Erythroblast (primary cell): ENCODE measurements at regions not wholly inside any gene's neighbourhood (a gene's known extent, or its start where the extent isn't known, plus 50 kb on each side); places are given as distances from the start of the nearest gene placed in this dataset.

Experiments used
- GATA1 ChIP-seq: IDR thresholded peaks from 2 replicates; pipeline ENCODE4 v1.6.1; 2011; ENCODE audit warnings: low read depth, mild to moderate bottlenecking, control low read depth, low read length, moderate library complexity
- POLR2A ChIP-seq: IDR thresholded peaks from 2 replicates; pipeline ENCODE4 v1.6.1; 2011; ENCODE audit warnings: mild to moderate bottlenecking, low read length

GRCh38 chr7:86243171-86243570 lies 400.5 kb upstream of the GRM3 start:
- TF ChIP-seq POLR2A (no peak), GATA1 (no peak)
